HG02571 (cell line): ENCODE measurements at regions not wholly inside any gene's neighbourhood (a gene's known extent, or its start where the extent isn't known, plus 50 kb on each side); places are given as distances from the start of the nearest gene placed in this dataset.

Experiments used
- ATAC-seq: cut with Tn5 transposase; IDR thresholded peaks from one replicate; pipeline ENCODE4 v1.9.1; 2021; ENCODE audit warnings: mild to moderate bottlenecking, moderate library complexity; ENCODE audit not compliant: unreplicated experiment

GRCh38 chr7:13179775-13180523, 492.5 kb downstream of the ARL4A start:
- ATAC-seq: no peak

- ATAC-seq: no peak
Observed at GRCh38 chr7:13181216-13181615, 493.8 kb downstream of the ARL4A start.

- no peak for ATAC-seq
Observed at GRCh38 chr7:13185139-13185538, 497.7 kb downstream of the ARL4A start.

DNA sequence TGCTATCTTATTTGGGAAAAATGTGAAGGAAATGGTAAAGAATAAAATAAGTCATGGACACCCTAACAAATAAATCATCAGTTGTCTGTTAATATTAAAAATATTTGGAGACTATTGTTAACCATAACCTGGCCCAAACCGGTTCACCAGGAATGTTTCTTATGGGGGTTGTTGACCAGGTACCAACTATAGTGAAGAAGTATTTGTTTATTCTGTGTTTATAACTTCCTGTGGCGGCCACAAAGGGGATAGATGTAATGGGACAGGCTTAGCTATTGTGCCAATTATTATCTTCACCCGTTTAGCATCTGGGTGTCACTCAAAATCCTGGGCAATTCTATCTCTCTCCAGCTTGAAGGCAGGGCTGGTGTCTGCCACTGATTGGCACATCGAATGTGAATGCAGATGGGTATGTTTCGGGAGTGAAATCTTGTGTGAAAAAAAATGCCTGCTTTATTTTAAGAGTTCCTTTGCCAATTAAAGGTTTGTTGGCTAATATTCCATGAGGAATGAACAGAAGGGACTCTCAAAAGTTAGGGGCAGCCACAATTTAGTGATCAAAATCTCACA, 500.9 kb downstream of the ARL4A start:
- ATAC-seq: no peak

DNA sequence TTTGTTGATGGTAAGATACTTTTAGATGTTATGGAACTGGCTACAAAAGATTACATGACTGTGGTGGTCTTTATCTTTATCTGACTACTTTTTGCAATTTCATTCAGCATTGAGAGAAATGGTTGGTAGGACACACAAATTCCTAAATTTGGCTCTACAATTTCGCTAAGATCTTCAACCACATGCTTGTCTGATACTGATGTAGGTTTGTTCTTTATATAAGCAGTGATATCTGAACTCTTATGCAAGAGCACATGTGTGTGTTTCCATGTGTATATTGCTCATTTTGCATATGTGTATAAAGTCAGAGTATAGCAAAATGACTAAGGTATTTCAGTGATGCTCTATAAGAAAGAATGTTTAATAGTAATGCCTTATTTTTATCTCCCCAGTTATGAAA, 501.5 kb downstream of the ARL4A start:
- ATAC-seq: no peak

DNA sequence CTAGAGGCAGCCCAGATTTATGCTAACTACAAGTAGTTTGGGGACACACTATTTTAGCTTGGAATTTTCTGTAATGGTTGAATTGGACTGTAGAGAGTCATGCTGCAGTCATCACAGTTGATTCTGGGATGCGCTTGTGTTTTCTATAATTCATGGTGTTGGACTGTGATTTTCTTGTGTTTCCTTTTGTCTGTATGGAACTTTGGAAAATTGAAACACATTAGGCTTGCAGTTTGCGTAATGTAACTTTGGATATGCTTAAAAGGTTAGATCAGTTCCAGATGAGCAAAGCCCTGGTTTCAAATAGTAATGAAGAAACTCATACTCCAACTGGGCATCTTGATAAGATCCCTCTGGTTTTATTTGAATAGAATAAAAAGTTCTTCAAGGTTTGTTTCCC, 502.2 kb downstream of the ARL4A start:
- no peak for ATAC-seq

DNA sequence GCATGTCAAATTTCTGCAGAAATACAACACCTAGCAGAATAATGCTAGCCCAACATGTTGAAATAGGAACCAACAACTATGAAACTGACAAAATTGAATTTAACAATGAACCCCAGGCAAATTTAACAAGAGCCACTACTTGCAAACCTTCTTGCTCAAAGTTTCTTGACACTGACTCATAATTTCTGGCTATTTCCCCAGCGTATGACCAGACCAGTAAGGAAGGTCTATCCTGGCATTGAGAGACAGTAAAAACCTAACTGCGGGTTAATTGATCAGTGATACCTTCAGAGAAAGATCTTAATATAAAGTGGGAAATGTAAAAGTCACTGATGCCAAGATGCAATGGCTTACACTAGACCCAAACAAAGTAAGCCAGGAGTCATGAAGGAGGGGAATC, 510.1 kb downstream of the ARL4A start:
- no peak for ATAC-seq

DNA sequence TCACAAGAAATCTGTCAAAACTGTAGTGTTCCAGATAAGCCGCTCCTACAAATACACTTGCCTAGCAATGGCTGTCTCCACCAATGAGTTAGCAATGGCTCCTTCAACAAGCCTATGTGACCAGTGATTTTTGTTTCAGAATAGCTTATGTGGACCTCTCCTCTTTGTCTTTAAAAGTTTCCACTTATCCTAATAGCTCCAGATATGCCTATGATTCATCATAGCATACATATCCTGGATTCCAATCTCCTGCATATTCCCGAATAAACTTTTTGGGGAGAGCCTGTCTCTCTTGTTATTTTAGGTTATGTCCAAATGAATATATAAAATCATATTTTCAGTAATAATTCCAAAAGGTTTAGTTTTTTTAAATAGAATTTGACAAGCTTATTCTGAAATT, 510.6 kb downstream of the ARL4A start:
- ATAC-seq: no peak

- ATAC-seq: no peak
Observed at GRCh38 chr7:13198727-13199126, 511.3 kb downstream of the ARL4A start.

- no peak for ATAC-seq
Observed at GRCh38 chr7:13201628-13202027, 514.2 kb downstream of the ARL4A start.

- no peak for ATAC-seq
Observed at GRCh38 chr7:13217768-13218167, 530.3 kb downstream of the ARL4A start.

GRCh38 chr7:13225068-13225467, 537.6 kb downstream of the ARL4A start:
- no peak for ATAC-seq

- ATAC-seq: no peak
Observed at GRCh38 chr7:13226385-13226784, 539.0 kb downstream of the ARL4A start.

DNA sequence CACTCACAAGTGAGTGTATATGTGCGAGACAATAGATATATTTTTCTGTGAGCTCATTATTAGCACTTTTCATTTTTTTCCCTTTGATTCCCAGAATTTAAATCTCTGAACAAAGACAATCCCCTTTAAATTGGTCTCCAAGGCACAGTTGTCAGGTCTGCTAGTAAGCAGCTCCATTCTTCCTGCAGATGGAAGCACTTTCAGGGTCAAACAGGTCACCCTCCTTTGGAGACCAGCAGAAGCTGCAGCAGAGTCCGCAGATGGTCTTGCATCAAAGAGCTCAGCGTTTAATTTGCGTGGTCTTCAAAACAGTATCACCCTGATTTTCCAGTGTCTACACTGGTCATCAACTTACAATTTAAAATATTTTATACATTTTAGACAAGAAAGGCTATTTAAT, 543.8 kb downstream of the ARL4A start:
- no peak for ATAC-seq

- ATAC-seq: no peak
Observed at GRCh38 chr7:13235436-13235835, 548.0 kb downstream of the ARL4A start.

- no peak for ATAC-seq
Observed at GRCh38 chr7:13236026-13236425, 548.6 kb downstream of the ARL4A start.

GRCh38 chr7:13240349-13240748, 552.9 kb downstream of the ARL4A start:
- no peak for ATAC-seq

DNA sequence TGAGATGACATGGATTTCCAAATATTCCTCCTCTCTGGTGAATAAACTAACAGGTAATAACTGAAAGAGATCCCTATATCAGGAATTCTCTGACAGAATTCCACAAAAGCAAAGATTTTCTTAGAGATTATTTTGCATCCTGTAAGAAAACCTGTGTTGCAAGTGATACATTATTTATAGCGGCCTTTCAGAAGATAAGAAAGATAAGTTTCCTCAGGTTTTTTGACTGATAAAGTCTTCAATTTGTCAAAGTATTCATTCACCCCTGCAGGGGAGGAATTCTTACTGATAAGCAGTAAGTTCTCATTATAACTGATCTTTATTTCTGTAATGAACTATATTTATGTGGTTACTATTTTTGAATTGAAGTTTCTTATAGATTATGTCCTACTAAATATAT, 554.0 kb downstream of the ARL4A start:
- no peak for ATAC-seq

GRCh38 chr7:13257661-13258060, 570.2 kb downstream of the ARL4A start:
- ATAC-seq: no peak

DNA sequence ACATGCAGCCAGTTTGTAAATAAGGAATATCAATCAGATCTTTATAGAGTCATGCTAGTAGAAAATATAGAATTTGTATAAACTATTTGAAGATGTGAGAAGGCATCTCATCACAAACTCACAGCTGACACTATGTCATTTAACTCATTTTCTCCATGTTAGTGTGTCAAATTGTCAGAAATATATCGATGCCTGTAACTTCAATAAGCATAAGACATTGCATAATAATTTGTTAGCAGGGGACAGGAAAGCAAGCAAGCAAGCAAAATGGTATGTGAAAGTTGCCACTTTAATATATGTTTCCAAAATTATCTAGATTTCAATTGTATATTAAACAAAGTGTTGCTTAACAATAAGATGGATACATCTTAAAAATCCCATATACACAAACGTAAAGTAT, 571.0 kb downstream of the ARL4A start:
- no peak for ATAC-seq

DNA sequence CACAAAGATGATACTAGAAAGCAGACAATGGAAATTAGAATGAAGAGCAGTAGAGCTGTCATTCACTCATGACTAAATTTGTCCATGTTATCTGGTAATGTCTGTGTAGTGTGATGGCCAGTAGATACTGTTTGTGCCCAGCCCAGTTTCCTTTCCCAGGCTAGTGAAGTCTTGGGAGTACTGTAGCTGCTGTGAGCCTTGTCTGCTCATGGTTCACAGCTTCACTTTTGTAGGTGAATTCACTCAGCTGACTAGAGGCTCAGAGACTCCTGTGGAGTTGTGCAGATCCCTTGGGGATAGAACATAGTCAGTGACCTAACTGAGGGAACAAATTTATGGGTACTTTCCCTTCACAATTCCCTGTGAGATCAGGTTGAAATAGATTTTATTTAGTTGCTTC, 572.5 kb downstream of the ARL4A start:
- ATAC-seq: no peak

- no peak for ATAC-seq
Observed at GRCh38 chr7:13262929-13263530, 575.6 kb downstream of the ARL4A start.
